ENCODE measurements at regions not wholly inside any gene's neighbourhood (a gene's known extent, or its start where the extent isn't known, plus 50 kb on each side); places are given as distances from the start of the nearest gene placed in this dataset.

DNA sequence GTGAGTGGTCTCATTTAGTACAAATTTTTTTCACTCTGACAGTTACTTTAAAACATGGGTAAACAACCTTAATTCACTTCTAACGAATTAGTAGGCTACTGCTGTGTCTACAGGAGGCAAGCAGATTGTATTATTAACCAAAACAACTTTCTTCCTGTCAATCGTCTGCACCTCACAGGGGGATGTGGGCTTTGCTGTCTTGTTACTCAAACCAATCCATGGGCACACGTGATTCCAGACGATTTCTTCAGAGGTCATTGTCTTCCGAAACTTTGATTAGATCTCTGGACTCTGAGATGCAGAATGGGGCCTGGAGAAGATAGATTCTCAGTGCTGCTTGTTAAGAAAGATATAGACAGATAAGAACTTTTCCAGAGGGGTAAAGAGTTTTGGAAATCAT, 327.8 kb downstream of the DHX15 start:
- Histone ChIP-seq H3K4me1 (no peaks in the 10 kb centered on the region), H3K4me3 (no peak overlapping the region), H3K27ac (no peak overlapping the region), H3K36me3 (no peaks in the 10 kb centered on the region), H3K9me3 (no peaks in the 10 kb centered on the region), H3K27me3 (no peaks in the 10 kb centered on the region)
- no peak for DNase-seq (ENCODE audit: low spot score in 2 of 2)
- TF ChIP-seq POLR2AphosphoS5 (IDR thresholded peaks at IDR 0.05) (no peak), POLR2A (IDR thresholded peaks at IDR 0.05) (no peak)
- TF ChIP-seq, protein P1, sequence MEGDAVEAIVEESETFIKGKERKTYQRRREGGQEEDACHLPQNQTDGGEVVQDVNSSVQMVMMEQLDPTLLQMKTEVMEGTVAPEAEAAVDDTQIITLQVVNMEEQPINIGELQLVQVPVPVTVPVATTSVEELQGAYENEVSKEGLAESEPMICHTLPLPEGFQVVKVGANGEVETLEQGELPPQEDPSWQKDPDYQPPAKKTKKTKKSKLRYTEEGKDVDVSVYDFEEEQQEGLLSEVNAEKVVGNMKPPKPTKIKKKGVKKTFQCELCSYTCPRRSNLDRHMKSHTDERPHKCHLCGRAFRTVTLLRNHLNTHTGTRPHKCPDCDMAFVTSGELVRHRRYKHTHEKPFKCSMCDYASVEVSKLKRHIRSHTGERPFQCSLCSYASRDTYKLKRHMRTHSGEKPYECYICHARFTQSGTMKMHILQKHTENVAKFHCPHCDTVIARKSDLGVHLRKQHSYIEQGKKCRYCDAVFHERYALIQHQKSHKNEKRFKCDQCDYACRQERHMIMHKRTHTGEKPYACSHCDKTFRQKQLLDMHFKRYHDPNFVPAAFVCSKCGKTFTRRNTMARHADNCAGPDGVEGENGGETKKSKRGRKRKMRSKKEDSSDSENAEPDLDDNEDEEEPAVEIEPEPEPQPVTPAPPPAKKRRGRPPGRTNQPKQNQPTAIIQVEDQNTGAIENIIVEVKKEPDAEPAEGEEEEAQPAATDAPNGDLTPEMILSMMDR (IDR thresholded peaks at IDR 0.05), result no peak
- intact Hi-C loops (cut with DNase I; ENCODE audit: low total_unique reads), result no loop called here

DNA sequence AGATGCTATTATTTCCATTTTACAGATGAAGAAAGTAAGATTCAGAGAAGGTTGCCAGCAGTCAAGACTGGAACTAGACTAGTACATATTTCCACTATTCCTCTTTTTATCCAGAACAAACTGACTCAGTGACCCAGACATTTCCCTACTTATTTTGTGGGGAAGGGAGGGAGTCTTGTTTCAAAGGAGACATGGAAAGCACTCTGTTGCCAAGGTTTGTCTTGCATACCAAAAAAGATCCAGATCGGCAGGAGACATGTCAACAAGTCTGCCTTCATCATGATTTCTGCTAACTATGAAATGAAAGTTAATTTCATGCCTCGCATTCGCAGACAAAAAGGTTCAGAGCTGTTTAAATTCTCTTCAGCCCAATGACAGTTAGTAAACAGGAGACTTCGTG, 328.3 kb downstream of the DHX15 start:
- Histone ChIP-seq H3K4me1 (no peaks in the 10 kb centered on the region), H3K36me3 (no peaks in the 10 kb centered on the region), H3K27ac (no peak overlapping the region), H3K9me3 (no peaks in the 10 kb centered on the region), H3K27me3 (no peaks in the 10 kb centered on the region), H3K4me3 (no peak overlapping the region)
- intact Hi-C loops (cut with DNase I; ENCODE audit: low total_unique reads), result no loop called here
- DNase-seq (ENCODE audit: low spot score in 2 of 2), result no peak
- TF ChIP-seq POLR2AphosphoS5 (IDR thresholded peaks at IDR 0.05), result no peak
- no peak for TF ChIP-seq POLR2A (IDR thresholded peaks at IDR 0.05)
- TF ChIP-seq, protein P1 (IDR thresholded peaks at IDR 0.05), result no peak

DNA sequence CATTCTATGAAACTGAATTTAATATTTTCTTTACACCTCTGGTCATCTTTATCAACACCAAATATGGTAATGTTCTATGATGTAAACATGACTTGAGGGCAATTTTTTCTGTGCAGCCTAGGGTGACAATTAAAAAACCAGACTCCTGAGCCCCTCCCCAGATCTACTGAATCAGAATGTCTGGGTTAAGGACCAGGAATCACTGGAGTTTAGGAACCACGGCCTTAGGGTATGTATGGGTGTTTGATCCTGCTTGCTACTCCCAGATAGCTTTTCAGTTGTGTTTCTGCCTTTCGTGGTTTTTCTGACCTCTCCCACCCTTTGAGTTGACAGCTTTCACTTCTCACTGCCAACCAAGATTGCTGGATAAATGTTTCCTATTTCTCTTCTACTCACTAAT, 332.2 kb downstream of the DHX15 start:
- no peak for DNase-seq (ENCODE audit: low spot score in 2 of 2)
- intact Hi-C loops (cut with DNase I; ENCODE audit: low total_unique reads), result no loop called here
- Histone ChIP-seq H3K36me3 (no peaks in the 10 kb centered on the region), H3K27ac (no peak overlapping the region), H3K4me1 (no peaks in the 10 kb centered on the region), H3K9me3 (no peaks in the 10 kb centered on the region), H3K27me3 (no peaks in the 10 kb centered on the region), H3K4me3 (no peak overlapping the region)
- TF ChIP-seq, protein P1 (IDR thresholded peaks at IDR 0.05), result no peak
- no peak for TF ChIP-seq POLR2AphosphoS5 (IDR thresholded peaks at IDR 0.05)
- no peak for TF ChIP-seq POLR2A (IDR thresholded peaks at IDR 0.05)

DNA sequence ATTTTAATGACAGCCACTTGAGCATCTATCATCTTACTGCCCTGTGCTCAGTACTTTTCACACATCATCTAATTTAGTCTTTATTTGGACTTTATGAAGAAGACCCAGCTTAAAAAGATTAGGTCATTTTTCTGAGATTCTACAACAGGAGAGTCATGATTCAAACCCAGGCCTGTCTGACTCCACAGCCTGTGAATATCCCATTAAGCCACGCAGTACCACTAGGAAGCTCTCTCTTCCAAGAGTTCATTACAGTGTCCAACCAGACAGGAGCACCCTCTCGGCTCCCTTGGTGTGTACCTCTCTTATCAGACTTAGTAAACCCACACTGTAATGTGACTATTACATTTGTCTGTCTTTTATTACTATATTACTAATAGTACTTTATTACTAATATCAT, 332.8 kb downstream of the DHX15 start:
- intact Hi-C loops (cut with DNase I; ENCODE audit: low total_unique reads), result no loop called here
- no peaks in the 10 kb centered on the region for H3K27me3 ChIP-seq
- no peaks in the 10 kb centered on the region for H3K36me3 ChIP-seq
- H3K4me3 ChIP-seq, result no peak overlapping the region
- H3K27ac ChIP-seq, result no peak overlapping the region
- no peaks in the 10 kb centered on the region for H3K4me1 ChIP-seq
- no peak for TF ChIP-seq POLR2AphosphoS5 (IDR thresholded peaks at IDR 0.05)
- TF ChIP-seq POLR2A (IDR thresholded peaks at IDR 0.05), result no peak
- TF ChIP-seq, protein P1 (IDR thresholded peaks at IDR 0.05), result no peak
- no peak for DNase-seq (ENCODE audit: low spot score in 2 of 2)
- no peaks in the 10 kb centered on the region for H3K9me3 ChIP-seq

DNA sequence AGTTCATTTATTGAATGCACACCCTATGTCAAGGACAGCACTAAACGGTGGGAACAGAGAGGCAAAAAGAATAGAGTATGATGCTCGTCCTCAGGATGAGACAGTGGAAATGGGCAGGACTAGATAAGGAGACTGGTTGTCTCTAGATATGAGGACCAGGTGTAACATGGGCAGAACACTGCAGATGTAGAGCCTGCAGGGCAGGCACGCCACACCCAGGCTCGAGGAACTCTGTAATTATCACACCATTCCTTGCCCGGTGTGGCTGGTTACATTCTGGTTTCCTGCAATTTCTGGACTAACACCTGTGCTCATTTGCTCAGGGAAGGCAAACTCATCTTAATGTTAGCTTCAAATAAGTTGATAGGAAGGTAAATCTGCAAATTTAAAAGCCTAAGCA, 334.4 kb downstream of the DHX15 start:
- Histone ChIP-seq H3K4me3 (no peak overlapping the region), H3K9me3 (no peaks in the 10 kb centered on the region), H3K4me1 (no peaks in the 10 kb centered on the region), H3K27me3 (no peaks in the 10 kb centered on the region), H3K36me3 (no peaks in the 10 kb centered on the region), H3K27ac (no peak overlapping the region)
- no peak for DNase-seq (ENCODE audit: low spot score in 2 of 2)
- intact Hi-C loops (cut with DNase I; ENCODE audit: low total_unique reads), result no loop called here
- no peak for TF ChIP-seq POLR2A (IDR thresholded peaks at IDR 0.05)
- no peak for TF ChIP-seq POLR2AphosphoS5 (IDR thresholded peaks at IDR 0.05)
- TF ChIP-seq, protein P1 (IDR thresholded peaks at IDR 0.05), result no peak
